Inferior parietal cortex (tissue), 1 donor: ENCODE measurements at regions not wholly inside any gene's neighbourhood (a gene's known extent, or its start where the extent isn't known, plus 50 kb on each side); places are given as distances from the start of the nearest gene placed in this dataset.
"Not testable (repeated sequence)": the region's sequence is repeated elsewhere in the genome, so short reads cannot be mapped to it uniquely, and the experiment has no call there.

Experiments
- DNase-seq: peaks from one replicate; pipeline ENCODE4 v3.0.0-alpha.2; 2016; ENCODE audit errors: extremely low spot score

- no peak for DNase-seq
These were observed 104.3 kb upstream of the FRMD4B start for GRCh38 chr3:69490235-69490634.

- no peak for DNase-seq
These were observed 102.1 kb upstream of the FRMD4B start for GRCh38 chr3:69488026-69488425.

- no peak for DNase-seq
These were observed 99.6 kb upstream of the FRMD4B start for GRCh38 chr3:69485489-69485888.

GRCh38 chr3:69484507-69485393 is 98.9 kb upstream of the FRMD4B start:
- no peak for DNase-seq

- no peak for DNase-seq
These were observed 97.6 kb upstream of the FRMD4B start for GRCh38 chr3:69483449-69483848.

- DNase-seq, result not testable (repeated sequence)
These were observed 95.1 kb upstream of the FRMD4B start for GRCh38 chr3:69480986-69481385.

- no peak for DNase-seq
These were observed 88.3 kb upstream of the FRMD4B start for GRCh38 chr3:69474186-69474585.

GRCh38 chr3:69472093-69472492 is 86.2 kb upstream of the FRMD4B start:
- DNase-seq, result no peak

- DNase-seq, result no peak
These were observed 77.6 kb upstream of the FRMD4B start for GRCh38 chr3:69463531-69463930.

GRCh38 chr3:69462826-69463100 is 76.9 kb upstream of the FRMD4B start:
- DNase-seq, result no peak

GRCh38 chr3:69462022-69462825 is 76.3 kb upstream of the FRMD4B start:
- no peak for DNase-seq

- peak; percentile 43 for DNase-seq
These were observed 74.1 kb upstream of the FRMD4B start for GRCh38 chr3:69460034-69460433.

GRCh38 chr3:69458803-69459365 is 73.0 kb upstream of the FRMD4B start:
- no peak for DNase-seq

GRCh38 chr3:69456631-69457030 is 70.7 kb upstream of the FRMD4B start:
- DNase-seq, result no peak

GRCh38 chr3:69454204-69454787 is 68.4 kb upstream of the FRMD4B start:
- DNase-seq, result no peak

- DNase-seq, result no peak
These were observed 66.4 kb upstream of the FRMD4B start for GRCh38 chr3:69452295-69452694.

GRCh38 chr3:69451594-69451993 is 65.7 kb upstream of the FRMD4B start:
- no peak for DNase-seq

- DNase-seq, result no peak
These were observed 63.0 kb upstream of the FRMD4B start for GRCh38 chr3:69448877-69449276.

GRCh38 chr3:69446402-69447072 is 60.6 kb upstream of the FRMD4B start:
- DNase-seq, result no peak

- DNase-seq, result no peak
These were observed 59.6 kb upstream of the FRMD4B start for GRCh38 chr3:69445498-69445897.

GRCh38 chr3:69445024-69445423 is 59.1 kb upstream of the FRMD4B start:
- no peak for DNase-seq

- DNase-seq, result no peak
These were observed 57.6 kb upstream of the FRMD4B start for GRCh38 chr3:69443457-69443920.
